ENCODE measurements at regions not wholly inside any gene's neighbourhood (a gene's known extent, or its start where the extent isn't known, plus 50 kb on each side); places are given as distances from the start of the nearest gene placed in this dataset.

DNA sequence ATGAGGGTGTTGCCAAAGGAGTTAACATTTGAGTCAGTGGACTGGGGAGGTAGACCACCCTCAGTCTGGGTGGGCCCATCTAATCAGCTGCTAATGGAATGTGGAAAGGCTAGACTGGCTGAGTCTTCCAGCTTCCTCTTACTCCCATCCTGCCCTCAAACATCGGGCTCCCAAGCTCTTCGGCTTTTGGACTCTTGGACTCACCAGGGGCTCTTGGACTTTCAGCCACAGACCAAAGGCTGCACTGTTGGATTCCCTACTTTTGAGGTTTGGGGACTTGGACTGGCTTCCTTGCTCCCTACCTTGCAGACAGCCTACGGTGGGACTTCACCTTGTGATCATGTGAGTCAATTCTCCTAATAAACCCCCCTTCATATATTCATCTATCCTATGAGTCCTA, 276.6 kb upstream of the DIO3 start:
- TF ChIP-seq POLR2A (IDR thresholded peaks at IDR 0.05) (no peak), POLR2AphosphoS5 (IDR thresholded peaks at IDR 0.05) (no peak)

All from suprapubic skin (tissue), 4 donors.